ENCODE measurements at regions not wholly inside any gene's neighbourhood (a gene's known extent, or its start where the extent isn't known, plus 50 kb on each side); places are given as distances from the start of the nearest gene placed in this dataset.
"Not testable (repeated sequence)": the region's sequence is repeated elsewhere in the genome, so short reads cannot be mapped to it uniquely, and the experiment has no call there.

GRCh38 chr13:65808061-65808460 is 1422.1 kb downstream of the PCDH9 start:
- no peak for DNase-seq (ENCODE audit: low spot score)

GRCh38 chr13:65803530-65804392 is 1426.4 kb downstream of the PCDH9 start:
- no peak for DNase-seq (ENCODE audit: low spot score)

- DNase-seq (ENCODE audit: low spot score) = no peak
These were observed 1440.3 kb downstream of the PCDH9 start for GRCh38 chr13:65789815-65790214.

DNA sequence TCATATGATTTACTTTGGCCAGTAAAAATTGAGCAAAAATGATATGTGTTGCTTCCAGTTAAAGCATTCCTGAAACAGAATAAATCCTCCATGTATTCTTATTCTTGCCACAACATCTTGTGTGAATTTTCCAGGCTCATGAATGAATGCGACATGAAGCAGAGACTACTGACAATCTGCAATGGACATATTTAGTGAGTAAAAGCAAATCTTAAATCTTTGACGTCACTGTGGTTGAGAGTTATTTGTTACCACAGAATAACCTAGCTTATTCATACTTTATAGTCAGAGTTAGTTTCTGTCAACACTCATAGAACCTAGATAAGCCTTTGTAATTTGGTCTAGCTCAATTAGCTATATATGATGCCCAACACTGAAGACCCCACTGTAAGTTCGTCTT is 1443.1 kb downstream of the PCDH9 start:
- DNase-seq (ENCODE audit: low spot score) = no peak

GRCh38 chr13:65784088-65784816 is 1445.9 kb downstream of the PCDH9 start:
- no peak for DNase-seq (ENCODE audit: low spot score)

DNA sequence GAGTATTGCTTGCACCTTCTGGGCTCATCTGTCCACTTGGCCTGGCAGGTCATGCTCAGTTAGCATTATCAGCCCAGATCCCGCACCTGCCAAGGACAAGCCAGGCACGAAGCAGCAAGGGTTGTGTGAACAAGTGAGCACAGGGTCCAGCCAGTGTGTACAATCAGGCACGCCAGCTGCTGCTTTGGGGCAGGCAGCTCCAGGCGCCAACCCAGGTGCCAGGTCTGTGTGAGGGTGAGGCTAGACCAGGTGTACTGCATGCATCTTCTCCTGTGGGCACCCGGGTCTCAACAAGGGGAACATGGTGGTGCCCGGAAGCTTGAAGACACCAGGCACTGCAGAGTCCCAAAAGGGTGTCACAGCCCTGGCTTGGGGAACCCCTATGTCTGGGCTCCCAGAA is 1446.8 kb downstream of the PCDH9 start:
- no peak for DNase-seq (ENCODE audit: low spot score)

DNA sequence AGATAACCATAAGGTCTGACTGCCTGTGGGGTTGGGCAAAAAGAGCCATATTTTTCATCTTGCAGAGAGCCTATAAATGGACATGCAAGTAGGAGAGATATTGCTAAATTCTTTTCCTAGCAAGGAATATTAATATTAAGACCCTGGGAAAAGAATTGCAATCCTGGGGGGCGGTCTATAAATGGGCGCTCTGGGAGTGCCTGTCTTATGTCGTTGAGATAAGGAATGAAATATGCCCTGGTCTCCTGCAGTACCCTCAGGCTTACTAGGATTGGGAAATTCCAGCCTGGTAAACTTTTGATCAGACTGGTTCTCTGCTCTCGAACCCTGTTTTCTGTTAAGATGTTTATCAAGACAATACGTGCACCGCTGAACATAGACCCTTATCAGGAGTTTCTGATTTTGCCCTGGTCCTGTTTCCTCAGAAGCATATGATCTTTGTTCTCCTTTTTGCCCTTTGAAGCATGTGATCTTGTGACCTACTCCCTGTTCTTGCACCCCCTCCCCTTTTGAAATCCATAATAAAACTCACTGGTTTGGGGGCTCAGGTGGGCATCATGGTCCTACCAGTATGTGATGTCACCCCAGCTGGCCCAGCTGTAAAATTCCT is 1458.3 kb downstream of the PCDH9 start:
- not testable (repeated sequence) for DNase-seq (ENCODE audit: low spot score)

DNA sequence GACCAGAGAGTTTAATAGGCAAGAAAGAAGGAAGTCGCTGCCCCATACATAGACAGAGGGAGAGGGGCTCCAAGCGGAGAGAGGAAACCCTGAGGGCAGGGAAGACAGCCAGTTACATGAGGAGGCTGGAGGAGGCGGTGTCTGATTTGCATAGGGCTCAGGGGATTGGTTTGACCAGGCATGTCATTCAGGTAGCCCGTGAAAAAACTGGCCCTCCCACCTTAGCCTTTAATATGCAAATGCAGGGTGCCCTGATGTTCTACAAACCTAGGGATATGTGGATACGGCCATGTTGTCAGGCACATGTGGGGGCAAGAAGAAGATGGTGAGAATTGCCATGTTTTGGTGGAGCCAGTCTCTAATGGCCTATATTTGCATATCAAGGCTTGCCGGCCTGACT is 1461.6 kb downstream of the PCDH9 start:
- DNase-seq (ENCODE audit: low spot score) = no peak

- no peak for DNase-seq (ENCODE audit: low spot score)
These were observed 1466.3 kb downstream of the PCDH9 start for GRCh38 chr13:65763811-65764210.

DNA sequence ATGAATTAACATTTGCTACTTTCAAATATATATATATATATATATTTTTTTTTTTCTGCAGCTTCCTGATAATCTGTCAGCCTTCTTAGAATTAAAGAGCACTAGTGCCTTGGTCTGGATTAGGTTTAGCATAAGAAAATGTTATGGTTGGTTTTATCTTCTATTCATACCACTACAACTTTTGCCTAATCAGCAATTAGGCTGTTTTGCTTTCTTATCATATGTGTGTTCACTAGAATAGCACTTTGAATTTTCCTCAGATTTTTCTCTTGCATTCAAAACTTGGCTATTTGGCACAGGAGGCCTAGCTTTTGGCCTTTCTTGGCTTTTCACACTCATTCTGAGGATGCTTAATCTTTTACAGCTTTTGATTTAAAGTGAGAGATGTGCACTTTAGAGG is 1468.1 kb downstream of the PCDH9 start:
- no peak for DNase-seq (ENCODE audit: low spot score)

DNA sequence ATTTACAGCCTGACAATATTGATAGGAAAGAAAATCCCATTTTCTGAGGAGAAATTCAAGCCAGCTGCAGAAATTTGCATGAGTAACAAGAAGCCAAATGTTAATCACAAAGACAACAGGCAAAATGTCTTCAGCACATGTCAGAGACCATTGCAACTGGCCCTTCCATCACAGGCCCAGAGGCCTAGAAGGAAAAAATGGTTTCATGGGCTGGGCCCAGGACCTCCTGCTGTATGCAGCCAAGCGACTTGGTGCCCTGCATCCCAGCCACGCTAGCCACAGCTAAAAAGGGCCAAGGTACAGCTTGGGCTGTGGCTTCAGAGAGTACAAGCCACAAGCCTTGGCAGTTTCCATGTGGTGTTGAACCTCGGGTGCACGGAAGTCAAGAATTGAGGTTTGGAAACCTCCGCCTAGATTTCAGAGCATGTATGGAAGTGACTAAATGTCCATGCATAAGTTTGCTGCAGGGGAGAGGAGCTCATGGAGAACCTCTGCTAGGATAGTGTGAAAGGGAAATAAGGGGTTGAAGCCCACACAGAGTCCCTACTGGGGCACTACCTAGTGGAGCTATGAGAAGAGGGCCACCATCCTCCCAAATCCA is 1474.0 kb downstream of the PCDH9 start:
- no peak for DNase-seq (ENCODE audit: low spot score)

- no peak for DNase-seq (ENCODE audit: low spot score)
These were observed 1481.9 kb downstream of the PCDH9 start for GRCh38 chr13:65748227-65748626.

DNA sequence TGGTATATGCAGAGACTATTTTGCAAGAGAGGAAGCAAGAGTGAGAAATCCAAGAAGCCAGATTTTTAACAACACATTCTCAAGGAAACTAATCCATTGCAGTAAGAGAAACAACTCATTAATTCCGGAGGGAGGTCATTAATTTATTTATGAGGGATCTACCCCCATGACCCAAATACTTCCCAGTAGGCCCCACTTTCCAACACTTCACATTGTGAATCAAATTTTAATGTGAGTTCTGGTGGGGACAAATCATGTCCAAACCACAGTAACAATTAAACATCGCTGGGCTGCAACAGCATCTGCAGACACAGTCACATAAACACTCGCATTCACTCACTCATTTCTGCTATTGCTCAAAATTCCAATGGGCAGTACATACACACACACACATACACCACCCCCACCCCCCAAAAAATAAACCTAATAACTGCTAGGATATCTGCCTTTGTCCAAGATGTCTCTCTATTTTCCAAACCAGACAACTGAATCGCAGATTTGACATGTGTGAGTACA is 1483.7 kb downstream of the PCDH9 start:
- no peak for DNase-seq (ENCODE audit: low spot score)

GRCh38 chr13:65744836-65745235 is 1485.3 kb downstream of the PCDH9 start:
- DNase-seq (ENCODE audit: low spot score) = no peak

DNA sequence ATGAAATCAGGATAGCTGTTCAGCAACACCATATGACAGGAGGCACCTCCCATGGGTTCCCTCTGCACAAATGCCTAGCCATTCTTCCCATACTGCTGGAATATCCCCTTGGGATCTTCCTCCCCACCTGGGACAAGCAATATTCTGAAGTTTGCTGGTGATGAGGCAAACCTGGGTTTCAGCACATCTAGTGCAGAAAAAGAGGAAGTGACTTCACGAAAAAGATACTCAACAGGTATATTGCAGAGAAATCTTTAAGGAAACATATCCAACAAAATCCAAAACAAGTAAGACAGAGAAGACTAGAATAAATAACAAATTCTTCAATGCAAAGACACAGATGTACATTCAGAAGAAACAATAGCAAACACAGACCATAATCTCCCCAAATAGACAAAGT is 1497.0 kb downstream of the PCDH9 start:
- DNase-seq (ENCODE audit: low spot score) = no peak

- no peak for DNase-seq (ENCODE audit: low spot score)
These were observed 1503.1 kb downstream of the PCDH9 start for GRCh38 chr13:65727070-65727469.

DNA sequence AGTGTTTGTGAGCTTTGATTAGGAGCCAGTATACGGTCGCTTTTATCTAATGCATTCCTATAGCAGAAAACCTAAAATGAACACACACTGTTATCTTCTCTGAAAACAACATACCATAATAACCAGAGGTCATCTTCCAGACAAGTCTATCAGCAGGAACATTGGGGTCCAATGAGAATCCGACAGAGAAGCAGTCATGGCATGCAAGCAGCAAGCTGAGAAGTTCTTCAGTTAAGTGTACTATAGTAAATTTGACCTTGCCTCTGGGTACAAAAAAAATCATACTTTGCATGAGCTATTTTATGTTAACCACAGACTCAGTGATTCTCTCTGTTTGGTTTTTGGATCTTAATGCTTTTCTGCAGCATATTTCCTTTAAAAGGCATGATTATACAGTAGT is 1505.1 kb downstream of the PCDH9 start:
- DNase-seq (ENCODE audit: low spot score) = no peak

DNA sequence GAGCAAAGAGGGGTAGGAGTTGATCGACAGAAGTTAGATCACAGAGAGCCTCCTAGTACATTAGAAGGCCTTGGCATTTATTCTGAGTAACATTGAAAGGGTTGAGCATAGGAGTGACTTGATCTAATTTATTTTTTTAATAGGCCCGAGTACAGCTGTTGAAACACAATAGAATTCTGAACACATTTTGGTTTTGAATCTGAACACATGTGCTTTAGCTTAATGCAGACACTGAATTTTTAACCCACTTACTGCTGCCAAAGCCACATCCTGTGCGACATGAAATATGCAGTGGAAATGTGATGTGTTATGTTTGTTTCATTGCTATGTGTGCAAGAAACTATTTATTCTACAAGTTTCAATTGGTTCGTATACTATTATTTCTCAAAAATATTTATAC is 1505.9 kb downstream of the PCDH9 start:
- DNase-seq (ENCODE audit: low spot score) = no peak

- no peak for DNase-seq (ENCODE audit: low spot score)
These were observed 1507.6 kb downstream of the PCDH9 start for GRCh38 chr13:65722506-65722905.

GRCh38 chr13:65719831-65720230 is 1510.3 kb downstream of the PCDH9 start:
- DNase-seq (ENCODE audit: low spot score) = no peak

GRCh38 chr13:65710514-65710913 is 1519.6 kb downstream of the PCDH9 start:
- DNase-seq (ENCODE audit: low spot score) = no peak

DNA sequence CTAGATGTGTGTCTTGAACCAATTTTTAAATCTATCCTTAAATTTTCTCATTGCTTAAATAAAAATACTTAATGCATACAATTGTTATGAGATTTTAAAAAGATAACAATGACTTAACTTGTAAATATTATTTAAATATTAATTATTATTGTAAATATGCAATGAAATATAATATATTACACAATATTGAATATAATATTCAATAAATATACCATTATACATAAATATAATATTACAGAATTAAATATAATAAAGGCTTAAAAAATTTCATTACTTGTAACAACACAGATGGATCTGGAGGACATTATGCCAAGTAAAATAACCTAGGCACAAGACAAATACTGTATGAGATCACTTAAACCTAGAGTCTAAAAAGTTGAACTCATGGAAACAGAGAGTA is 1532.3 kb downstream of the PCDH9 start:
- DNase-seq (ENCODE audit: low spot score) = no peak

All from SW480 (cell line).